ENCODE measurements at regions not wholly inside any gene's neighbourhood (a gene's known extent, or its start where the extent isn't known, plus 50 kb on each side); places are given as distances from the start of the nearest gene placed in this dataset.

DNA sequence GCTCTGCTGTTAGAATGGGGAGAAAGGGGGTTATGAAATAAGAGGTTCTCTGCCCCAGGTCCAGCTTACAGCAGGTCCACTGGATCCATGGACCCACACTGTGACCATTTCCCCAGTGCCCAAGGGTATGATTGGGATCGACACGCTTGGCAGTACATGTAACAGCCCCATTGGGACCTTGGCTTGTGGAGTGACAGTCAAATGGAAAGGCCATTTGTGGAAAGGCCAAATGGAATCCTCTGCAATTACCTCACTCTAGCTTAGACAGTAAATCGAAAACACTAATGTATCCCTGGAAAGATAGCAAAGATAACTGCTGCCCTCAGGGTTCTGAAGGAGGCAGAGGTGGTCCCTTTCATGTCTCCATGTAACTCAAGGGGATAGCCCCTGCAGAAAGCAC lies 109.1 kb downstream of the MINAR1 start:
- Histone ChIP-seq H3K9me3 (no peaks in the 10 kb centered on the region), H3K4me1 (no peaks in the 10 kb centered on the region), H3K4me3 (no peak overlapping the region), H3K36me3 (no peaks in the 10 kb centered on the region), H3K27ac (no peak overlapping the region), H3K27me3 (replicated peaks in 1 of 7) (no peaks in the 10 kb centered on the region)
- TF ChIP-seq POLR2A (IDR thresholded peaks at IDR 0.05) (no peak), POLR2AphosphoS5 (IDR thresholded peaks at IDR 0.05) (no peak)
- TF ChIP-seq, protein P1, sequence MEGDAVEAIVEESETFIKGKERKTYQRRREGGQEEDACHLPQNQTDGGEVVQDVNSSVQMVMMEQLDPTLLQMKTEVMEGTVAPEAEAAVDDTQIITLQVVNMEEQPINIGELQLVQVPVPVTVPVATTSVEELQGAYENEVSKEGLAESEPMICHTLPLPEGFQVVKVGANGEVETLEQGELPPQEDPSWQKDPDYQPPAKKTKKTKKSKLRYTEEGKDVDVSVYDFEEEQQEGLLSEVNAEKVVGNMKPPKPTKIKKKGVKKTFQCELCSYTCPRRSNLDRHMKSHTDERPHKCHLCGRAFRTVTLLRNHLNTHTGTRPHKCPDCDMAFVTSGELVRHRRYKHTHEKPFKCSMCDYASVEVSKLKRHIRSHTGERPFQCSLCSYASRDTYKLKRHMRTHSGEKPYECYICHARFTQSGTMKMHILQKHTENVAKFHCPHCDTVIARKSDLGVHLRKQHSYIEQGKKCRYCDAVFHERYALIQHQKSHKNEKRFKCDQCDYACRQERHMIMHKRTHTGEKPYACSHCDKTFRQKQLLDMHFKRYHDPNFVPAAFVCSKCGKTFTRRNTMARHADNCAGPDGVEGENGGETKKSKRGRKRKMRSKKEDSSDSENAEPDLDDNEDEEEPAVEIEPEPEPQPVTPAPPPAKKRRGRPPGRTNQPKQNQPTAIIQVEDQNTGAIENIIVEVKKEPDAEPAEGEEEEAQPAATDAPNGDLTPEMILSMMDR (IDR thresholded peaks at IDR 0.05 in 8 of 11, conservative IDR thresholded peaks at IDR 0.05 in 3 of 11), result no peak
- 82 to 96% (median 89%) methylated on average over 3 of the region's 3 CpGs for WGBS, 5 donors
- no peak for DNase-seq
- intact Hi-C loops (cut with DNase I; ENCODE audit: low total_unique reads), result no loop called here

DNA sequence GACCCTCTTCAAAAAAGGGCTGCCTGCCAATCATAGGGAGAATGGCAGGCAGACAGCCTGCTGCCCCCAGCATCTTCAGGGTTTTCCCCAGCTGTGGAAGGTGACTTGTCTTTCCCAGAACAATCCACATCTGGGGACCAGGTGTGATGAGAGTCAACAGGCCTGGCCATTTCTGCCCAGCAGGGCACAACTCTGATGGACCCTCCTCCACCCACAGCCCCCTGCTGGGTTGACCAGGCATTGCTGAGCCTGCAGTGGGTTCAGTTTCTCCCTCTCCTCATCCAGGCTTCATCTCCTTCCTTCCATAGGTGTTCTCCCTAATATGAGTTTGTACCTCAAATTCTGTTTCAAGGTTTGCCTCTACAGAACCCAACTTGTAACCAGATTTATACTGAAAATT lies 111.0 kb downstream of the MINAR1 start:
- Histone ChIP-seq H3K4me1 (no peaks in the 10 kb centered on the region), H3K27me3 (replicated peaks in 1 of 7) (peaks cover 0 to 5% (median 0%) of the 10 kb centered on the region in 7 donors), H3K9me3 (no peaks in the 10 kb centered on the region), H3K27ac (no peak overlapping the region), H3K36me3 (no peaks in the 10 kb centered on the region), H3K4me3 (no peak overlapping the region)
- no peak for TF ChIP-seq POLR2AphosphoS5 (IDR thresholded peaks at IDR 0.05)
- intact Hi-C loops (cut with DNase I; ENCODE audit: low total_unique reads), result no loop called here
- no peak for DNase-seq

DNA sequence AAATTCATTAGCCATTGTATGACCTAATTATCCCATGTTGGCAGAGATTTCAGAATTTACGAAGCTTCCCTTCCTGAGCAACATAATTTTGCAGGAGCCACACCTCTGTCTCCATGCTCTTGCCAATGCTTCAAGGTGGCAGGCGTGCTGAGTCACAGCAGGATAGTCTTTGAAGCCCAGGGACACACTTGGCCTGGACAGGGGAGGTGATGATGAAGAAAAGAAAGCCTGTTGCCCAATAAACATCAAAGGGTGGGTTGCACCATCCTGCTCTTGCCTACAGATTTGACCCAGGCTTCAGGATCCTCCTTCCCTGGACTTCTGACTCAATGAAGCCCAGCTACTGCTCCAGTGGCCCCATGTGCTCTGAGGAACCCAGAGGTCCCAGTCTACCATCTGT lies 117.1 kb downstream of the MINAR1 start:
- Histone ChIP-seq H3K27ac (no peak overlapping the region), H3K36me3 (no peaks in the 10 kb centered on the region), H3K27me3 (replicated peaks in 1 of 7) (peaks cover 0 to 25% (median 0%) of the 10 kb centered on the region in 7 donors), H3K4me3 (no peak overlapping the region), H3K9me3 (no peaks in the 10 kb centered on the region), H3K4me1 (no peaks in the 10 kb centered on the region)
- intact Hi-C loops (cut with DNase I; ENCODE audit: low total_unique reads), result no loop called here
- 51 to 74% (median 62%) methylated on average over 2 of the region's 2 CpGs for WGBS, 5 donors
- no peak for TF ChIP-seq POLR2A (IDR thresholded peaks at IDR 0.05)
- no peak for DNase-seq

DNA sequence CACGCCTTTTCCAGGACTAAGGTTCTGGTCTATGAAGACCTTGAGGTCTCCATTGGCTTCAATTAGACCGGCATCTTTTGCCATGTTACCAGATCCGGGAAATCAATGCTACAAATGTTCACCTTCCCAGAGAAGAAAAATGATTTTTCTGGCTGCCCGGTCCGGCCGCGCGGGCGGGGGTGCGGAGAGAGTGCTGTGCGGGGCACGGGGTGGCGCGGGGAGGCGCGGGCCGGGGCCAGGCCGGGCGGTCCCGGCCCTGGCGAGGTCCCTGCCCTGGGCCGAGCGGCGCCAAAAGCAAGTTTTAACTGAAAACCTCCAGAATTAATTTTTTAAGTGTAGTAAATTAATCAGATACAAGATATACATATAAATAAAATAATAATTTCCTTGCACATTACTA lies 128.2 kb downstream of the MINAR1 start:
- intact Hi-C loops (cut with DNase I; ENCODE audit: low total_unique reads), result no loop called here
- Histone ChIP-seq H3K27me3 (replicated peaks in 1 of 7) (peaks cover 0 to 30% (median 0%) of the 10 kb centered on the region in 7 donors), H3K27ac (no peak overlapping the region), H3K36me3 (no peaks in the 10 kb centered on the region), H3K4me1 (no peaks in the 10 kb centered on the region), H3K4me3 (no peak overlapping the region), H3K9me3 (no peaks in the 10 kb centered on the region)
- DNase-seq, result no peak
- WGBS, 5 donors, result 95 to 98% (median 96%) methylated on average over 24 of the region's 24 CpGs
- no peak for TF ChIP-seq POLR2A (IDR thresholded peaks at IDR 0.05)
- TF ChIP-seq, protein P1 (IDR thresholded peaks at IDR 0.05 in 8 of 11, conservative IDR thresholded peaks at IDR 0.05 in 3 of 11), result no peak

DNA sequence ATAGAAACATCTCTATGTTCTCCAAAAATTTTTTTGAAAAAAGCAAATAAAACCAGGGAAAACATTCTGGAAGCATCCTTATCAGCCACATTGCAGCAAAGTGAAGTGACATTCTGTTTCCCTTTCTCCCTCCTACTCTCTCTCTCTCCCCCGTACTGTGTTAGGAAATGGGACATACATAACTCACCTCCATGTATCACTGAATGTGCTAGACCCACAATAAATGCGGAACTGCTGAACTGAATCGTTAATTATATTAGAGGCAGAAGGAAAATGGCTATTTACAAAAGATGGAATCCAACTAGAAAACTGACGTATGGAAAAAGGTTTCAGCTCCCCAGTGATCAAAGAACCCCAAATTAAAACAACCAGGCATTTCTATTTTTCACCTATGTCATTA lies 129.8 kb downstream of the MINAR1 start:
- TF ChIP-seq POLR2AphosphoS5 (IDR thresholded peaks at IDR 0.05) (no peak), POLR2A (IDR thresholded peaks at IDR 0.05) (no peak)
- TF ChIP-seq, protein P1 (IDR thresholded peaks at IDR 0.05 in 8 of 11, conservative IDR thresholded peaks at IDR 0.05 in 3 of 11), result no peak
- 49 to 71% (median 61%) methylated on average over 4 of the region's 4 CpGs for WGBS, 5 donors

More for the DNA sequence above, 129.8 kb downstream of the MINAR1 start:
- H3K27ac ChIP-seq, result no peak overlapping the region
- no peaks in the 10 kb centered on the region for H3K4me1 ChIP-seq
- no peak overlapping the region for H3K4me3 ChIP-seq
- no peaks in the 10 kb centered on the region for H3K36me3 ChIP-seq
- no peaks in the 10 kb centered on the region for H3K9me3 ChIP-seq
- H3K27me3 ChIP-seq (replicated peaks in 1 of 7), result peaks cover 0 to 30% (median 0%) of the 10 kb centered on the region in 7 donors
- DNase-seq, result no peak
- intact Hi-C loops (cut with DNase I; ENCODE audit: low total_unique reads), result no loop called here
